GM21717 (cell line): ENCODE measurements at regions not wholly inside any gene's neighbourhood (a gene's known extent, or its start where the extent isn't known, plus 50 kb on each side); places are given as distances from the start of the nearest gene placed in this dataset.
"Not testable (repeated sequence)": the region's sequence is repeated elsewhere in the genome, so short reads cannot be mapped to it uniquely, and the experiment has no call there.

Experiments used
- ATAC-seq: cut with Tn5 transposase; IDR thresholded peaks from one replicate; pipeline ENCODE4 v1.9.1; 2021; ENCODE audit warnings: mild to moderate bottlenecking, moderate library complexity; ENCODE audit not compliant: unreplicated experiment

- peak; percentile 31 for ATAC-seq
Measured at GRCh38 chr2:195470622-195471021, 186.4 kb upstream of the SLC39A10 start.

- peak; percentile 91 for ATAC-seq
Measured at GRCh38 chr2:195468771-195469170, 188.3 kb upstream of the SLC39A10 start.

GRCh38 chr2:195466427-195466826 is 190.6 kb upstream of the SLC39A10 start:
- ATAC-seq: no peak

- no peak for ATAC-seq
Measured at GRCh38 chr2:195461010-195461409, 196.0 kb upstream of the SLC39A10 start.

GRCh38 chr2:195458936-195459335 is 198.1 kb upstream of the SLC39A10 start:
- no peak for ATAC-seq

GRCh38 chr2:195457873-195458272 is 199.2 kb upstream of the SLC39A10 start:
- no peak for ATAC-seq

GRCh38 chr2:195456771-195457170 is 200.3 kb upstream of the SLC39A10 start:
- no peak for ATAC-seq

- ATAC-seq: no peak
Measured at GRCh38 chr2:195451160-195451559, 205.9 kb upstream of the SLC39A10 start.

GRCh38 chr2:195450552-195451113 is 206.4 kb upstream of the SLC39A10 start:
- no peak for ATAC-seq

GRCh38 chr2:195447323-195447975 is 209.6 kb upstream of the SLC39A10 start:
- ATAC-seq: no peak

GRCh38 chr2:195445639-195446038 is 211.4 kb upstream of the SLC39A10 start:
- ATAC-seq: no peak

- no peak for ATAC-seq
Measured at GRCh38 chr2:195443926-195444325, 213.1 kb upstream of the SLC39A10 start.

GRCh38 chr2:195442458-195443175 is 214.4 kb upstream of the SLC39A10 start:
- ATAC-seq: no peak

- no peak for ATAC-seq
Measured at GRCh38 chr2:195438692-195439091, 218.3 kb upstream of the SLC39A10 start.

- ATAC-seq: no peak
Measured at GRCh38 chr2:195437521-195437920, 219.5 kb upstream of the SLC39A10 start.

GRCh38 chr2:195434346-195434745 is 222.7 kb upstream of the SLC39A10 start:
- no peak for ATAC-seq

GRCh38 chr2:195433729-195434128 is 223.3 kb upstream of the SLC39A10 start:
- ATAC-seq: not testable (repeated sequence)

- ATAC-seq: no peak
Measured at GRCh38 chr2:195428673-195429072, 228.4 kb upstream of the SLC39A10 start.

- ATAC-seq: no peak
Measured at GRCh38 chr2:195425328-195425727, 231.7 kb upstream of the SLC39A10 start.

- ATAC-seq: no peak
Measured at GRCh38 chr2:195419033-195419432, 238.0 kb upstream of the SLC39A10 start.

GRCh38 chr2:195414537-195415100 is 242.4 kb upstream of the SLC39A10 start:
- no peak for ATAC-seq

- ATAC-seq: no peak
Measured at GRCh38 chr2:195413944-195414343, 243.1 kb upstream of the SLC39A10 start.
